Spinal cord (tissue), 9 donors: ENCODE measurements at regions not wholly inside any gene's neighbourhood (a gene's known extent, or its start where the extent isn't known, plus 50 kb on each side); places are given as distances from the start of the nearest gene placed in this dataset.

Source experiments
- DNase-seq, 6 donors: peaks; one replicate each; pipeline versions ENCODE4 v3.0.0 to v3.0.0-alpha.2; 2013 to 2015; ENCODE audit warnings: low spot score in 6 of 6, low read depth in 4 of 6
- H3K27ac ChIP-seq: one replicate; pipeline ENCODE4 v1.5.1; 2013; ENCODE audit warnings: low read depth, low read length, control low read depth
- H3K27me3 ChIP-seq: one replicate; pipeline ENCODE4 v1.6.1; 2013; ENCODE audit warnings: low read length; ENCODE audit not compliant: control insufficient read depth, insufficient read depth
- H3K36me3 ChIP-seq: one replicate; pipeline ENCODE4 v1.6.1; 2013; ENCODE audit warnings: low read length; ENCODE audit not compliant: control insufficient read depth, insufficient read depth
- H3K4me1 ChIP-seq: one replicate; pipeline ENCODE4 v1.6.1; 2013; ENCODE audit warnings: low read length; ENCODE audit not compliant: control insufficient read depth, insufficient read depth
- H3K4me3 ChIP-seq: one replicate; pipeline ENCODE4 v1.5.1; 2013; ENCODE audit warnings: low read depth, low read length, control low read depth
- H3K9me3 ChIP-seq: one replicate; pipeline ENCODE4 v1.6.1; 2013; ENCODE audit warnings: low read length; ENCODE audit not compliant: control insufficient read depth, insufficient read depth
- WGBS: methylation state at CpG from one replicate; pipeline ENCODE4 v1.1.5; 2013; ENCODE audit warnings: missing lambda C conversion rate; ENCODE audit not compliant: insufficient coverage; 5-methylcytosine and 5-hydroxymethylcytosine counted together
- donor health status: healthy.

DNA sequence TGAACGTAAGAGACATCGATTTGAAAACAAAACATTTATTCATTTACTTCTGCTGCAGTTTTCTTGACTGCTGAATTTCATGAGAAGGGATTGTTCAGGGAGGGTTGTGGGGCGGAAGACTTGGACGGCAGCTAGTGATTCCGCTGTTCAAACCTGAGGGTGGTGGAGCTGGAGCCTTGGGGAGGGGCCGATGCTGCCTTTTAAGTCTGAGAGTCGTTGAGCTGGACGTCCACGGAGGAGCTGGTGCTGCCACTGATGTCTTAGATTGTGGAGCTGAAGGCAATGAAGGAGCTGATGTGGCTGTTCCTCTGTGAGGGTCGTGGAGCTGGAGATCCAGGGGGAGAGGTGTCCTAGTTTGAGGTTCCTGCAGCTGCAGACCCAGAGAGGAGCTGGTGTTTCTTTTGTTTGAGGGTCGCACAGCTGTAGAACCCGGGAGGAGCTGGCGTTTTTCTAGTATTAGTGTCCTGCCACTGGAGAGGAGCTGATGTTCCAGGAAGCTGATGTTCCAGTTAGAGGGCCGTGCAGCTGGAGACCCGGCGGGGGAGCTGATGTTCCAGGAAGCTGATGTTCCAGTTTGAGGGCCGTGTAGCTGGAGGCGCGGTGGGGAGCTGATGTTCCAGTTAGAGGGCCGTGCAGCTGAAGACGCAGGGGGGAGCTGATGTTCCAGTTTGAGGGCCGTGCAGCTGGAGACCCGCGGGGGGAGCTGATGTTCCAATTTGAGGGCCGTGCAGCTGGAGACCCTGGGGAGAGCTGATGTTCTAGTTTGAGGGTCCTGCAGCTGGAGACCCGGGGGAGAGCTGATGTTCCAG is 150.9 kb downstream of the RTP5 start:
- Histone ChIP-seq H3K9me3 (no peaks in the 10 kb centered on the region), H3K4me3 (no peak overlapping the region), H3K36me3 (no peaks in the 10 kb centered on the region), H3K4me1 (peaks cover 3% of the 10 kb centered on the region), H3K27me3 (no peaks in the 10 kb centered on the region), H3K27ac (peak overlapping the region; percentile 40)
- DNase-seq, result peak in 1 of 6 donors; percentile 50
- WGBS, result 70% methylated on average over 24 of the region's 26 CpGs

GRCh38 chr2:242022550-242023290 is 153.2 kb downstream of the RTP5 start:
- no peaks in the 10 kb centered on the region for H3K27me3 ChIP-seq
- no peak overlapping the region for H3K4me3 ChIP-seq
- WGBS, result 87% methylated on average over 12 of the region's 12 CpGs
- H3K27ac ChIP-seq, result no peak overlapping the region
- H3K9me3 ChIP-seq, result no peaks in the 10 kb centered on the region
- no peaks in the 10 kb centered on the region for H3K36me3 ChIP-seq
- DNase-seq, result no peak
- H3K4me1 ChIP-seq, result peaks cover 3% of the 10 kb centered on the region

GRCh38 chr2:242024751-242025355 is 155.3 kb downstream of the RTP5 start:
- H3K4me1 ChIP-seq, result peaks cover 3% of the 10 kb centered on the region
- H3K27me3 ChIP-seq, result no peaks in the 10 kb centered on the region
- no peak overlapping the region for H3K4me3 ChIP-seq
- no peak overlapping the region for H3K27ac ChIP-seq
- WGBS, result 88% methylated on average over 17 of the region's 18 CpGs
- no peaks in the 10 kb centered on the region for H3K36me3 ChIP-seq
- H3K9me3 ChIP-seq, result no peaks in the 10 kb centered on the region
- DNase-seq, result no peak

GRCh38 chr2:242027676-242028450 is 158.3 kb downstream of the RTP5 start:
- Histone ChIP-seq H3K36me3 (no peaks in the 10 kb centered on the region), H3K27me3 (no peaks in the 10 kb centered on the region), H3K4me3 (no peak overlapping the region), H3K27ac (no peak overlapping the region), H3K4me1 (no peaks in the 10 kb centered on the region), H3K9me3 (no peaks in the 10 kb centered on the region)
- 91% methylated on average over 24 of the region's 24 CpGs for WGBS
- no peak for DNase-seq

DNA sequence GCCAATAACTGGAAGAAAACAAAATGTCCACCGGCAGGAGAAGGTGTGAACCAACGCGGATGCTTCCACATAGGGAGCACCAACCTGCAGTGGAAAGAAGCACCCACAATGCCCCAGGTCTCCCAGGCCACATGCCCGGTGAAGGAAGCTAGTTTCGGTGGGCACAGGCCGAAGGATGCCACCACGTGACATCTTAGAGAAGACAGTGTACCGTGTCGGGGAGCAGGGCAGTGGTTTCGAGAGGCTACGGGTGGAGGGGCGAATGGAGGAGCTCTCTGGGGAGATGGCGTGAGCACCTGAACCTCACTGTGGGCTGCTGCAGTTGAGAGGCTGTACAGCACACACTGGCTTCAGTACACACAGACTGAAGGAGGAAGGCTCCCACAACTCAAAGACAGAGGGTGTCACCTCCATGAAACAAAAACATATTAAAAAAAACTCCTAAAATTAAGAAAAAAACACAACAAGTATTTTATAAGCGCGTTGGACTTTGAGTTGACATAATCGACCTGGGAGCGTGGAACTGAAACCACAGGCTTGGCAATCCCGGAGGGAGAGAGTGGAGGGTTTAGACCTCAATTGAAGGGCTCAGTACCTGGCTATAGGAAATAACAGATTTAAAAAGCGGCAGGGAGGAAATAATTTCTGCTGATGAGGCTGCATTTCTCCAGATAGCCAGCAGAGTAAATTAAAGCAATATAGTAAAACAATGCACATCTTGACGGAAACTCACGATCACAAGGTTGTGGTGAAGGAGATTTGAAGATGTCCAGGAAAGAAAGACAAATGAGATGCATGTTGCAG is 160.1 kb downstream of the RTP5 start:
- H3K9me3 ChIP-seq, result no peaks in the 10 kb centered on the region
- H3K27ac ChIP-seq, result no peak overlapping the region
- no peaks in the 10 kb centered on the region for H3K27me3 ChIP-seq
- WGBS, result 90% methylated on average over 18 of the region's 21 CpGs
- no peaks in the 10 kb centered on the region for H3K36me3 ChIP-seq
- DNase-seq, result no peak
- H3K4me1 ChIP-seq, result no peaks in the 10 kb centered on the region
- no peak overlapping the region for H3K4me3 ChIP-seq

GRCh38 chr2:242030226-242030575 is 160.7 kb downstream of the RTP5 start:
- H3K9me3 ChIP-seq, result no peaks in the 10 kb centered on the region
- WGBS, result 86% methylated on average over 9 of the region's 9 CpGs
- H3K36me3 ChIP-seq, result no peaks in the 10 kb centered on the region
- DNase-seq, result no peak
- no peak overlapping the region for H3K4me3 ChIP-seq
- no peak overlapping the region for H3K27ac ChIP-seq
- H3K4me1 ChIP-seq, result no peaks in the 10 kb centered on the region
- H3K27me3 ChIP-seq, result no peaks in the 10 kb centered on the region

DNA sequence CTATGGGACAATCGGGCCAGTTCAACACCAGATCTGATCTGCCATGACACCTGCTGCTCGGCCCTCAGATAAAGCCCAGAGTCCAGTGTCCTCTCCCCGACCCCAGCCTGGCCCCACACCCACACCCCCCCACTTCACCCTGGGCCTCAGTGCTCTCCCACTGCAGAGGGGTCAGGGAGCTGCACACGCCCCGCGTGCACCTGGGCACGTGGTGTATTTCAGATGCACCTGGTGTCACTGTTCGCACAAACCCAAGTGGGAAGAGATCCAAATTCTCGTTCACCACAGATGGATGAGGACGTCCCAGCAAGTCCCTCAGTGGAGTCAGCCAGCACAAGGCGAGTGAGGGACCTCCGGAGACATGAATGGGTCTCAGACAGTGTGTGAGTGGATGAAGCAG is 161.3 kb downstream of the RTP5 start:
- Histone ChIP-seq H3K27ac (no peak overlapping the region), H3K27me3 (no peaks in the 10 kb centered on the region), H3K9me3 (no peaks in the 10 kb centered on the region), H3K4me3 (no peak overlapping the region), H3K36me3 (no peaks in the 10 kb centered on the region), H3K4me1 (no peaks in the 10 kb centered on the region)
- WGBS, result 85% methylated on average over 12 of the region's 12 CpGs
- no peak for DNase-seq

- 85% methylated on average over 15 of the region's 20 CpGs for WGBS
- Histone ChIP-seq H3K27ac (no peak overlapping the region), H3K4me3 (no peak overlapping the region), H3K4me1 (no peaks in the 10 kb centered on the region), H3K36me3 (no peaks in the 10 kb centered on the region), H3K27me3 (no peaks in the 10 kb centered on the region), H3K9me3 (no peaks in the 10 kb centered on the region)
- no peak for DNase-seq
Measured at GRCh38 chr2:242031481-242032019, 162.0 kb downstream of the RTP5 start.
